Stimulated activated CD8-positive, alpha-beta memory T cell treated with anti-CD3 and anti-CD28 coated beads, Interleukin-15, amount 100 ng/mL, for 48 hours (primary cell): ENCODE measurements at regions not wholly inside any gene's neighbourhood (a gene's known extent, or its start where the extent isn't known, plus 50 kb on each side); places are given as distances from the start of the nearest gene placed in this dataset.
"Not testable (repeated sequence)": the region's sequence is repeated elsewhere in the genome, so short reads cannot be mapped to it uniquely, and the experiment has no call there.

ENCODE experiments used
- DNase-seq, 2 donors: peaks; one replicate each; pipeline ENCODE4 v3.0.0-alpha.2; 2020; ENCODE audit warnings: low read depth in 2 of 2

- no peak for DNase-seq
Observed at GRCh38 chr1:208465786-208466590, 221.8 kb upstream of the PLXNA2 start.

GRCh38 chr1:208467151-208467780 is 223.1 kb upstream of the PLXNA2 start:
- no peak for DNase-seq

- no peak for DNase-seq
Observed at GRCh38 chr1:208475449-208475848, 231.3 kb upstream of the PLXNA2 start.

GRCh38 chr1:208475951-208476845 is 232.0 kb upstream of the PLXNA2 start:
- no peak for DNase-seq

GRCh38 chr1:208476846-208477170 is 232.6 kb upstream of the PLXNA2 start:
- no peak for DNase-seq

GRCh38 chr1:208479435-208479834 is 235.3 kb upstream of the PLXNA2 start:
- DNase-seq = no peak

GRCh38 chr1:208485512-208485911 is 241.3 kb upstream of the PLXNA2 start:
- DNase-seq = no peak

GRCh38 chr1:208486677-208487076 is 242.5 kb upstream of the PLXNA2 start:
- DNase-seq = no peak

- not testable (repeated sequence) for DNase-seq
Observed at GRCh38 chr1:208488432-208488831, 244.2 kb upstream of the PLXNA2 start.

- DNase-seq = no peak
Observed at GRCh38 chr1:208496467-208497371, 252.5 kb upstream of the PLXNA2 start.

GRCh38 chr1:208497866-208498541 is 253.8 kb upstream of the PLXNA2 start:
- DNase-seq = no peak

GRCh38 chr1:208499026-208499425 is 254.8 kb upstream of the PLXNA2 start:
- no peak for DNase-seq

- DNase-seq = no peak
Observed at GRCh38 chr1:208499601-208500000, 255.4 kb upstream of the PLXNA2 start.

GRCh38 chr1:208500375-208500774 is 256.2 kb upstream of the PLXNA2 start:
- no peak for DNase-seq

GRCh38 chr1:208501542-208501941 is 257.4 kb upstream of the PLXNA2 start:
- DNase-seq = no peak

- DNase-seq = no peak
Observed at GRCh38 chr1:208503787-208504186, 259.6 kb upstream of the PLXNA2 start.

GRCh38 chr1:208506812-208507211 is 262.6 kb upstream of the PLXNA2 start:
- DNase-seq = no peak

- DNase-seq = no peak
Observed at GRCh38 chr1:208509072-208509471, 264.9 kb upstream of the PLXNA2 start.

GRCh38 chr1:208510192-208510952 is 266.2 kb upstream of the PLXNA2 start:
- DNase-seq = no peak

- no peak for DNase-seq
Observed at GRCh38 chr1:208511242-208511860, 267.2 kb upstream of the PLXNA2 start.
